Islet of Langerhans (tissue), 1 donor: ENCODE measurements at regions not wholly inside any gene's neighbourhood (a gene's known extent, or its start where the extent isn't known, plus 50 kb on each side); places are given as distances from the start of the nearest gene placed in this dataset.

Experiments
- FAIRE-seq: peaks from one replicate; lab custom pipeline; 2011; peaks lifted over from hg19 to GRCh38; lab: Jason Lieb, UNC

DNA sequence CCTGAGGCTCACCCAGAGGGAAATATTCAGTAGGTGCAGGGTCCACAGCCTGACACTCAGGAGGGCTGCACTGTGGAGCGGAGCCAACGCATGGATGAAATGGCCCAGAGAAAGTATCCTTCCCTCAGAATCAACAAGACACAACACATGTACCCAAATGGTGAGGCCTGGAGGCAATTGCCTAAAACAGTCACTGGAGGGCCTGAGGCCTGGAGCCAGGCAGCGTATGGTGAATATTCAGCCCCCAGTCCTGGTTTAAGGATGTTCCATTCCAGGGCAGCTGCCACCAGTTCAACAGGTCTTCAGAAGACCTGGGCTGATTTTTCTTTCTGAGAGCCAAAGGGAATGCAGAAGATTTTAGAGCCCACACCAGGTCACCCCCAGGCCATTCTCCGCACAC lies 264.8 kb downstream of the INSC start:
- FAIRE-seq, result no peak

DNA sequence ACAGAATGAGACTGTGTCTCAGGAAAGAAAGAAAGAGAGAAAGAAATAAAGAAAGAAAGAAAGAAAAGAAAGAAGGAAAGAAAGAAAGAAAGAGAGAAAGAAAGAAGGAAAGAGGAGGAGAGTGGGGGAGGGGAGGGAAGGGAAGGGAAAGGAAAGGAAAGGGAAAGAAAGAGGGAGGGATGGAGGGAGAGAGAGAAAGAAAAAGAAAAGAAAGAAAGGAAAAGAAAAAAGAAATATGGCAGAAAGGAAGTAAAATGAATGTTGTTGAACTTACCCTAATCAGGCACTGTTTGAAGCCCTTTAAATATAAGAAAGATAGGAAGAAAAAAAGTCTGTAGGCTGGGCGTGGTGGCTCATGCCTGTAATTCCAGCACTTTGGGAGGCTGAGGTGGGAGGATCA lies 276.1 kb downstream of the INSC start:
- FAIRE-seq, result no peak

DNA sequence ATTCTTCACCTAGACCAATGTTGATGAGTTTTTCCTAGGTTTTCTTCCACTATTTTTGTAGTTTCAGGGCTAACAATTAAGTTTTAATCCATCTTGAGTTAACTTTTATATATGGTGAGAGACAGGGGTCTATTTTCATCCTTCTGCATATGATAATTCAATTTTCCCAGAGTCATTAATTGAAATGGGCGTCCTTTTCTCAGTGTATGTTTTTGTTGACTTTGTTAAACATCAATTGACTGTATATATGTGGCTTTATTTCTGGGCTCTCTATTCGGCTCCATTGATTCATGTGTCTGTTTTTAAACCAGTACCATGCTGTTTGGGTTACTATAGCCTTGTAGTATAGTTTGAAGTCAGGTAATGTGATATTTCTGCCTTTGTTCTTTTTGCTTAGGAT lies 282.1 kb downstream of the INSC start:
- no peak for FAIRE-seq

DNA sequence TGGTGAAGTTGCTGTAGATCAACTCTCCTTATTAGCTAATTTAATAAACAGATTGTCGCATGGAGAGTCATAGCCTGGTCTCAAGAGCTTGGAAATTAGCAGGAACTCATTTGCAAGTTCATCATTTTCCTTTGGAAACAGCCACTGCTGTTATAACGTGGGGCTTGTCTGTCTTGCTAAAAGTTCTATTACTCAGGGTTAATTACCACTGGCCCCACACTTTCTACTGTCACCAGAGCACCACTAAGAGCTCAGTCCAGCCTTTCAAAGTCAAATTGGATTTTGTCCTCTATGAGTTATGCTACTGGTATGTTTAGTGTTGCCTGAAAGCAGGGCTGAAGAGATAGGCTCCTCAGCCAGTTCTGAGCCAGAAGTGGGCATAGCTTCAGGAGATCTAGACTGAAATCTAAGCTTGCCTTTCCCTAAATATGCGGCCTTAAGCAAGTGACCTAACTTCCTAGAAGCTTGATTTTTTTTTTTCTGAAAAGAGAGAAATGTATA lies 292.2 kb downstream of the INSC start:
- no peak for FAIRE-seq

- FAIRE-seq, result no peak
These were observed 297.3 kb downstream of the INSC start for GRCh38 chr11:15412054-15412453.

- no peak for FAIRE-seq
These were observed 304.2 kb downstream of the INSC start for GRCh38 chr11:15418921-15419320.

DNA sequence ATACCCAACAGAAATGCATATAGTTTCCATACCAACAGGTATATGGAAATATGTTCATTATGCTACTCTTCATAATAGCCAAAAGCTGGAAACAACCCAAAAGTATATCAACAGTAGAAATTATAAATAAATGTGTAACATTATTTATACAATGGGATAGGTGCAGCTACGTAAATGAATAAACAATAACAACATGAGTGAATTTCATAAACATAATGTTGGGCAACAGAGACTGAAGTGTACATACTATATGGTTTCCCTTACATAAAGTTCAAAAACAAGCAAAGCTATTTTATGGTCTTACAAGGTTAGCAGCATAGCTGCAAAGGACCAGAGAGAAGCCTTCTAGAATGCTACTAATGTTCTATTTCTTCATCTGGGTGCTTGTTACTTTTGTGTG lies 305.0 kb downstream of the INSC start:
- FAIRE-seq, result no peak

GRCh38 chr11:15430381-15430780 lies 315.7 kb downstream of the INSC start:
- FAIRE-seq, result no peak

DNA sequence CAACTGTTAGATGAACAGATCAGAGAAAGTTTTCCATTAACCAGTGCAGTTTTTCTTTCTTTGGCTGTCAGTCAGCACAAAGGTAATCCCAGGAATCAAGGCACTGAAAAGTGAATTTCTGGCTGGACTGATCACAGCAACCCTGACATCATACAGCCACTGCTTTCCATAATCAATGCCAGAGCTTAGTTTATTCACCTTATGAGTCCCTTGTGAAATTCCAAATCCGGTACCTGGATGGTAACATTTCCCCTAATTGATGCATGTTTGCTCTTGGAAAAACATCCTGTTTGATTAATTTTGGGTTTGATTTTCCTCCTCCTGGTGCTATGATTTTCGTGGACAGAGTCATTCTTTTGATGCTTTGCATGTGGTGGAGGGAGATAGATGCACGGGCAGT lies 319.8 kb downstream of the INSC start:
- no peak for FAIRE-seq

DNA sequence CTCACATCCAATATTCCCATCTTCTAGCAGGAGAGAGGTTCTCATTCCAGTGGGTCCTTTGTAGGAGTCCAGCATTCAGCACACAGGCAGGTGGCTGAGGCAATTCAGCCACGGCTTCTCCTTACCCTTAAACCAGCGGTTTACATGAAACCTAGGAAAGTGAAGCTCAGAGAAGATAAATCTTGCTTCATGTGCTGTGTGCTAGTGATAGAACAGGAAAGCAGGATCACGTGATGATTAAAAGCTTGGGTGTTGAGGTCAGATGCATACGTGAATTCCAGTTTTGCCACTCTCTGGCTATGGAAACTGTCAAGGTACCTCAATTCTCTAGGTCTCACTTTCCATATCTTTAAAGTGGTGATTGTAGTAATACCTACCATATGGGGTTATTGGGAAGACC lies 331.6 kb downstream of the INSC start:
- no peak for FAIRE-seq

GRCh38 chr11:15446929-15447328 lies 332.2 kb downstream of the INSC start:
- no peak for FAIRE-seq

- FAIRE-seq, result no peak
These were observed 337.0 kb downstream of the INSC start for GRCh38 chr11:15451713-15452112.

DNA sequence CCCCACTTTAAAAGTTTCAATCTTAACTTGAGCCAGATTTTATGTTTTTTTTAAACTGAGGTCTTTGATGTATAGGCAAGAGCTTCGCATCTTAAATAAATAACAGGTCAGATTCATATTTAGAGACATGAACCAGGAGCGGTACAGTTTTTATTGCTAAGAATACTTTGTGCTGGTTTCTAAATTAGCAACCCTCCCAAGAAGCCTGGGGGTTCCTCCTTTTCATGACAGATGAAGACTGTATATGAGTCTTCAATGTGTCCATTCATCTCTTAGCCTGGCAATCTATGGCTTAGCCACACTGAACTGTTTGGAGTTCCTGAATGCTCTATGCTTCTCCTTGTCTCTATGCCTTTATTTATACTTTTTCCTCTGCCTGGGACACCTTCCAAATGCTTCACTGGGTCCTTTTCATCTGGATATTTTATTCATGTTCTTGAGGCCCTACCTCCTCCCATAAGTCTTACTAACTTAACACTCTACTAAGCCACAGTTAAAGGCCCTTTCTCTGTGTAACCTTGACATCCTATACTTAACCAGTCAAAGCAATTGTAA lies 338.6 kb downstream of the INSC start:
- FAIRE-seq, result no peak

DNA sequence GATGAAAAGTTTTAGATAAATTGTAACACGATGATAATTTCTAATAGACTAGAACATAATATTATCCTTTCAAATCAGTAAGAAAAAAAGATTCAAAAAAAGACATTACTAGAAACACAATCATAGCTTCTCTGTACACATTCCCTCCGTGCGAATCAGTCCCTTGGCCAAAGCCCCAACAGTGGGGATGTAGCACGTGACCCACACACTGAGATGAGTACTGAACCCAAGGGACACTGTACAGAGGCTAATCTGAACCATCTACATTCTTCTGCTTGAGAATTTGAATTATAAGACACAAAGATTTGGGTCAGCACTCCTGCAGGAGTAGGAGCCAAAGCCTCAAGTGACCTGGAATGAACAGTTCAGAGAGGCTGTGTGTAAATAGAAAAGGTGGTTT lies 353.7 kb downstream of the INSC start:
- FAIRE-seq, result no peak

DNA sequence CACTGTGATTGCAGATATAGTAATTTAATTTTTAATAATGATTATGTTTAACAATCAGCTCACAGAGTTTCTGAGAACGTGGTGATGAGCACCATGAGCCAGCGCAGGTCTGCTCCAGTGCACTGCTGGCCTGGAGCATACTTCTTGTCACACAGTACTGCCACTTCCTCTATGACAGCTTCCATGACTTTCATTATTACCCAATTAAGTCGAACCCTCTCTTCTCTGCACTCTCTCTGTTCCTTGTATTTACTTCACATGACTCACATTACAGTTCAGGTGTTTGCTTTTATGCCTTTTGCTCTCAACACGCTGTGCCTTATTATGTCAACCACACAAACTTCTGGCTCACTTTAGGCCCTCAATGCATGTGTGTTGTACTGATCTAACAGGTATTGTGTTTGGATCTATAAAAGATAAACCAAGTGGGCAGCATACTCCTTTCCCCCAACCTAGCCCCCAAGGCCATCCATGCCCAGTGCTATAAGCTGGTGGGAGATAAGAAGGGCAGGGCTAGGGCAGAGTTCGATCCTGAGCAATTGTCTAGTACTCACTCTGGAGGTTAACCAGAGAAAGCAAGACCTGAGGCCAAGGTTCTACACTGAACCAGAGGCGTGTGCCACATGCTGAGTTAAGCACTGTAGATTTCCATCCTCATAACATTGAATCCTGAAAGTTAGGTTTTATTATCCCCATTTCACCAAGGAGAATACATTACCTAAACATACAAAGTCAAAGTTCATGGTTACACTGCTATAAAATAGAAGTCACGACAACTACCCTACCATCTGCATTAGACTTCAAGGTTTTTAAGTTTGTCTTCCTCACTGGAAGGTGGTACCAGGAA lies 356.5 kb downstream of the INSC start:
- FAIRE-seq, result no peak

- FAIRE-seq, result no peak
These were observed 357.4 kb downstream of the INSC start for GRCh38 chr11:15471895-15472799.

- no peak for FAIRE-seq
These were observed 359.5 kb downstream of the INSC start for GRCh38 chr11:15473954-15474837.

DNA sequence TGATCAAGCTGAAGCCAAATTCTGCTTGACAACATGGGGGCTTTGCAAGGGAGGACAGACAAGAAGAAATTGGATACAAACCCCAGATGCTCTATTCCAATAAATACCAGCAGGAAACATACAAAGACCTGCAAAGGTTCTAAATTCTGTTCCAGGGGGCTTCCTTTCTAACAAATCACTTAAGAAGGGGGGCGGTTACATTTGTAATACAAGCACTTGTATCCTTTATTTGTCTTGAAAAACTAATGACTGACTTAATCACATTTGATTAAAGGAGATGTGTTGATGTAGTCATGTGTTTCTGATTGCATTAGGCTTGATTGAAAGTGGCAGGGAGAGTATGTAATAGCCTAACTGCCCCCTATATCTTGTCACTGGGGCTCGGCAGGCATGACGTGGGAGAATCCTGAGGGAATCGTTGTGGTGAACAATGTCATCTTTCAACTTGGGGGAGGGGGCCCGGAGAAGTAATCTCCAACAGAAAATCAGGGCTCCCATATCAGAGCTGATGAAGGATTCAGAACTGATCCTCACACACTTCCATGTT lies 361.7 kb downstream of the INSC start:
- FAIRE-seq, result no peak

DNA sequence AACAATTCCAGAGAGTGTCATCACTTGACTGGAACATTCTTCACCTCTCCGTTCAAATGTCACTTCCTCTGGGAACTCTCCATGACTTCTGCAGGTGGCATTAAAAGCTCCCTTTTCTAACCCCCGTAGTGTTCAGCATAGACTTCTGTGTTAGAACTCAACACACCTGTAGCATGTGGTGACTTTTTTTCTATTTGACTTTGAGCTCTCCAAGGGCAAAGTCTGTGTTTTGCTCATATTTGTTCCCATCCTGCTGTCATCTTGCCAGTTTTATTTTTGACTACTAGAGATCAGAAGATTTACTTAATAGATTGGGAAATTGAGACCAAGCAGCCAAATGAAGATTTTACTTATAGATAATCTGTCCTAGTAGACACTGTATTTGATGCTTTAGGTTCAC lies 367.1 kb downstream of the INSC start:
- no peak for FAIRE-seq

DNA sequence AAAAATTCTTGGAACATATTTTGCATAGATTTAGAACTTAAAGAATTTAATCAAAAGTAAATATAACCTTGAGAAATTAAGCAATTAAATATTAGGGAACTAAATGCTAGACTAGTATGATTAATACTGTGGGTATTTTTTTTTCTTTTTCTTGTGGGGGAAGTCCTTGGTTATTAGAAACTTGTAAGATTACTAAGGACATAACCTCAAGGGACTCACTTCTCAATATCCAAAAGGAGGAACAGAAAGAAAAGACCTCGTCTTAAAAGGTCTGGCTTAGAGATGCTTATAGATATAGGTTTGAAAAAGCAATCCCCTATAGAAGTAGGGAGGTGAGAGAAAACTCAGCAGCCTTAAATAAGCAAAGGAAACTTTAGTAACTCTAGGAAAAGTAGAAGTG lies 368.5 kb downstream of the INSC start:
- no peak for FAIRE-seq

DNA sequence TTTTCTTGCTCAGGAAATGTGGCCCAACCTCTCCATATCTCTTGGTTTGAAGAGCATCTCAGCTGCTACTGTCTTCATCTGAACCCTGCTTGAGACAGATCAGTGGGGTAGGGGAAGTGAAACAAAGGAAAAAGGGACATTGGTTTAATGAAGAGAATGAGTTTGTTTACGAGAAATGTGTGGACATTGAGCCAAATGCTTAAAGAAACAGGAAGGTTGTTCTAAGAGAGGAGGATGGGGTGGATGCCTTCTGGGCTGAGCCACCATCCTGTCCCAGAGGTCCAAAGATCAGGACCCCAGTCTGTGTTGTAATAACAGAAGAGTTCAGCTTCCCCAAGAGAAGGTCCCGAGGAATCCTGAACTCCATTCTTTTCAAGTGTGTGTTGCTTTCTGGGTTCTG lies 369.7 kb downstream of the INSC start:
- FAIRE-seq, result no peak

GRCh38 chr11:15485432-15485831 lies 370.7 kb downstream of the INSC start:
- no peak for FAIRE-seq
